Aorta (tissue), 5 donors: ENCODE measurements at regions not wholly inside any gene's neighbourhood (a gene's known extent, or its start where the extent isn't known, plus 50 kb on each side); places are given as distances from the start of the nearest gene placed in this dataset.

Experiments used
- ATAC-seq: fragments of 200-7000 bp; cut with Tn5 transposase; one replicate; pipeline ENCODE4 v1.9.1; 2022; ENCODE audit warnings: moderate library complexity; ENCODE audit not compliant: low FRiP score
- DNase-seq, 2 donors: peaks; one replicate each; pipeline ENCODE4 v3.0.0-alpha.2; 2020
- H3K27ac ChIP-seq, 2 donors: one replicate each; pipeline ENCODE4 v1.5.1; 2013; ENCODE audit warnings: low read length in 2 of 2, mild to moderate bottlenecking in 2 of 2, moderate library complexity in 2 of 2, control low read depth in 1 of 2, inconsistent platforms in 1 of 2, low read depth in 1 of 2
- H3K27me3 ChIP-seq, 2 donors: one replicate each; pipeline ENCODE4 v1.6.1; 2013; ENCODE audit warnings: control low read depth in 1 of 2, low read length in 1 of 2, mild to moderate bottlenecking in 1 of 2, moderate library complexity in 1 of 2; ENCODE audit not compliant: insufficient read depth in 2 of 2, control insufficient read depth in 1 of 2
- H3K36me3 ChIP-seq, 2 donors: one replicate each; pipeline ENCODE4 v1.6.1; 2013; ENCODE audit warnings: control low read depth in 1 of 2, low read length in 1 of 2, mild to moderate bottlenecking in 1 of 2; ENCODE audit not compliant: insufficient read depth in 2 of 2, control insufficient read depth in 1 of 2
- H3K4me1 ChIP-seq, 2 donors: one replicate each; pipeline ENCODE4 v1.6.1; 2013; ENCODE audit warnings: low read length in 2 of 2, control low read depth in 1 of 2, mild to moderate bottlenecking in 1 of 2, moderate library complexity in 1 of 2; ENCODE audit not compliant: insufficient read depth in 2 of 2, control insufficient read depth in 1 of 2
- H3K4me3 ChIP-seq, 2 donors: one replicate each; pipeline ENCODE4 v1.5.1; 2013; ENCODE audit warnings: low read length in 2 of 2, control low read depth in 1 of 2, mild to moderate bottlenecking in 1 of 2
- H3K9me3 ChIP-seq: one replicate; pipeline ENCODE4 v1.6.1; 2013; ENCODE audit warnings: mild to moderate bottlenecking, low read length; ENCODE audit not compliant: control insufficient read depth
- WGBS, 2 donors: extraction: QIAGEN DNeasy Blood & Tissue Kit; methylation state at CpG; one replicate each; pipeline ENCODE4 v1.1.7; 2013; 5-methylcytosine and 5-hydroxymethylcytosine counted together
- intact Hi-C, 2 donors: fragments of 100-400 bp; cut with DNase I; formaldehyde crosslinking; loops; one replicate each; pipeline versions ENCODE4 v1.14.2 to v1.15.0; 2022
- donor health status: healthy with polysubstance abuse.
- donor health status: Bipolar disorder and iron deficiency.
- donor health status: DM: no; HTN: no; CAD: no.
- donor health status: DM: no; HTN: no; CAD: no.
- donor health status: DM: yes; HTN: yes; CAD: no.

DNA sequence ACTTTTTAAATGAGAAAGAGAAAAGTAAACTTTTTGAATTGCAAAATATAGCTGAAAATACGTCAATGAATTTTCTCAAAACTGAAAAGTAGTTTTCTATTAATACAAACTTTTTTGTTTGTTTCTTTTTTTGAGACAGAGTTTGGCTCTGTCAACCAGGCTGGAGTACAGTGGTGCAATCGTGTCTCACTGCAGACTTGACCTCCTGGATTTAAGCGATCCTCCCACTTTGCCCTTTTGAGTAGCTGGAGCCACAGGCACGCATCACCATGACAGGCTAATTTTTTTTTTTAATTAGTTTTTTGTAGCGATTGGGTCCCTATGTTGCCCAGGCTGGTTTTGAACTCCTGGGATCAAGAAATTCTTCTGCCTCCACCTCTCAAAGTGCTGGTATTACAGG, 610.4 kb downstream of the ELAVL2 start:
- intact Hi-C loops, result no loop called here
- DNase-seq (no peak), ATAC-seq (no peak)
- H3K4me3 ChIP-seq, result no peak overlapping the region
- no peaks in the 10 kb centered on the region for H3K36me3 ChIP-seq
- WGBS, 2 donors, result 64% methylated on average over 5 of the region's 5 CpGs
- no peaks in the 10 kb centered on the region for H3K27me3 ChIP-seq
- H3K4me1 ChIP-seq, result no peaks in the 10 kb centered on the region
- H3K9me3 ChIP-seq, result no peaks in the 10 kb centered on the region
- no peak overlapping the region for H3K27ac ChIP-seq

DNA sequence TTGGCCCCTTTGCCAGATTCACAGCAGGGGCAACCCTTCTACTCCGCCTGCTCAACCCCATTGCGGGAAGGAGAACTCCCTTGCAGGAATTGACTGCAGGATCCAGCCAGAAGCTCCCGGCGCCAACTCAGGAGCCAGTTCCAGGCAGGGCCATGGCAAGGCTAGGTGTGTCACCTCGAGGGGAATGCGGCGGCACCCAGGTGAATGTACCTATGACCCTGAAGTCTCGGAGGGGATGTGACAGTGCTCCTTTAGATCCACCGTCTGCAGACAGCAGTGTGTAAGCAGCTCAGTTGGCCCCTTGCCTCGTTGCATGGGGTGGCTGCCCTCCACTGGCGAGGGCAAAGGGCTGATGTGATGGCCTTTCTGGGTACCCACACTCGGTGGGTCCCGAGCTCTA, 606.6 kb downstream of the ELAVL2 start:
- ATAC-seq (peak; percentile 26), DNase-seq (no peak)
- Histone ChIP-seq H3K36me3 (no peaks in the 10 kb centered on the region), H3K4me3 (no peak overlapping the region), H3K4me1 (no peaks in the 10 kb centered on the region), H3K9me3 (no peaks in the 10 kb centered on the region), H3K27ac (no peak overlapping the region), H3K27me3 (no peaks in the 10 kb centered on the region)
- WGBS, 2 donors, result 92% methylated on average over 13 of the region's 13 CpGs
- intact Hi-C loops, result no loop called here

DNA sequence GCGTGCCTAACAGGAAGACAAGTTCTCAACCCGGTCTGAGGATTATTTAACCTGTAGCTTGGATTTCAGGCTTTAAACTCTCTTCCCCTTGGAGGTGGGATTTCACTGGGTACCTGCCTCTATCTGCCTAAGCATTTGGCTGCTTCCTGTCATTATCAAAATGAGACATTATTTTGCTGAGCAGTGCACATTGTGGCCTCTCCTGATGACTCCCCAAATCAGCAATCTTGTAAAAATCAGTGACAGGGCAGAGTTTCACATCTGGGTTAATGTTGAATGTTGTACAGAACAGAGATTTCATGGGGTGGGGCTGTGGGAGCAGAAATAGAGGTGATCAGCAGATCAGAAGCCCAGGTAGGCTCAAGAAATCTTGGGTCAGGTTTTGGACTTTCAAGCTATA, 605.9 kb downstream of the ELAVL2 start:
- no peaks in the 10 kb centered on the region for H3K9me3 ChIP-seq
- intact Hi-C loops, result no loop called here
- WGBS, 2 donors, result 83 to 88% methylated on average over 2 of the region's 2 CpGs
- H3K27ac ChIP-seq, result no peak overlapping the region
- H3K4me1 ChIP-seq, result no peaks in the 10 kb centered on the region
- no peak for ATAC-seq
- H3K27me3 ChIP-seq, result no peaks in the 10 kb centered on the region
- H3K36me3 ChIP-seq, result no peaks in the 10 kb centered on the region
- H3K4me3 ChIP-seq, result no peak overlapping the region
- no peak for DNase-seq

DNA sequence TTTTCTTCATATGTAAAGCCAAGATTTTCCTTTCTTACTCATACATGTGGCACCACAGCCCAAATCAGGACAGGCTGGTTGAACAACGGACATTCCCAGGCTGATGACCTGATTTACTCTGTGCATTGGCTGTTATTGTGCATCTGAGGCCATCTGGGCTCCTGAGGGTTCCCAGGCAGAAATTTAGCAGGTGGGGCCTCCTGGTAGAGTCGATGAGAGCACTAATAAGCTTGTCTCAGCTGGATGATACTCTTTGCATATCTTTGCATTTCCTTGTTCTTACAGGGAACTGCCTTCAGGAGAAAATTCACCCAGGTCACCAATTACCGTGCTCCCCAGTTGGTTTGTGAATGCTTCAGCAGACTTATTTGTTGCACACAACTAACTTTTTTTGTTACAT, 605.1 kb downstream of the ELAVL2 start:
- WGBS, 2 donors, result 68 to 75% methylated on average over 3 of the region's 3 CpGs
- ATAC-seq, result no peak

DNA sequence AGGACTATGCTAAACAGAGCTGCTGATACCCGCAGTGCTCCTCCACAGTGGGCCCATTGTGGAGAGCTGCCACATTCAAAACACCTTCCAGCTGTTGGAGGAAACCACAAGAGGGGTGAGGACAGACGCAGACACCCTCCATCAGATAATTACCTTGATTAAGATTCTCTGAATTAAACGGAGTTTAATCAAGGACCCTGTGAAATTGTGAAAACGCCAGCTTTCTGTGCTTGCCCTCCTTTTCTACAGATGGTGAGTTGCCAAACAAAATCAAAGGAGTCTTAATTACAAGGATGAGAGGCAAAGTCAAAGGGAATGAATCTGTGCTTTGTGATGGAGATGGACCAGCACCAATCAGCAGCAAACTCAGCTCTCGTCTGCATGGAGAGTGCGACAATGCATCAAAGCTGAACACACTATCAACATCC, 596.1 kb downstream of the ELAVL2 start:
- intact Hi-C loops, result no loop called here

More for the DNA sequence above, 605.1 kb downstream of the ELAVL2 start:
- no peak for DNase-seq
- H3K4me1 ChIP-seq, result no peaks in the 10 kb centered on the region
- H3K36me3 ChIP-seq, result no peaks in the 10 kb centered on the region
- intact Hi-C loops, result no loop called here
- H3K4me3 ChIP-seq, result no peak overlapping the region
- no peak overlapping the region for H3K27ac ChIP-seq
- H3K27me3 ChIP-seq, result no peaks in the 10 kb centered on the region
- no peaks in the 10 kb centered on the region for H3K9me3 ChIP-seq

DNA sequence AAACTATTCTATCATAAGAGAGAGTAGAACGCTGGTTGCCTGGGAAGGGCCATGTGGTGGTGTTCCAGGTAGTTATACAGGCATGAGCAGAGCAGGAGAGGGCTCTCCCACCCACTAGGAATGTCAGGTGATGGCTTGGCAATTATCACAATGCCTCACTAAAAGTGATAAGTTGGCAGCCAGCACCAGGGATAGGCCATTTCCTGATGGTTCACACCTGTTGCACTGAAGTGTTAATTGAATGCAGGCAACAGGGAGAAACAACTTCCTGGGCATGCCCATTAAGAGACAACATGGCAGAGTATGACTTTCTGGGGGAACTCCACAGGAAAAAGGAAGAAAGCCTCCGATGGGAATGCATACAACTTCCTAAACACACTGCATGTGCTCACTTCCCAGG, 593.2 kb downstream of the ELAVL2 start:
- H3K4me1 ChIP-seq, result no peaks in the 10 kb centered on the region
- ATAC-seq (no peak), DNase-seq (no peak)
- H3K36me3 ChIP-seq, result no peaks in the 10 kb centered on the region
- intact Hi-C loops, result no loop called here
- no peaks in the 10 kb centered on the region for H3K9me3 ChIP-seq
- 69 to 74% methylated on average over 2 of the region's 2 CpGs for WGBS, 2 donors
- H3K4me3 ChIP-seq, result no peak overlapping the region
- H3K27ac ChIP-seq, result no peak overlapping the region
- no peaks in the 10 kb centered on the region for H3K27me3 ChIP-seq

More for the DNA sequence above, 596.1 kb downstream of the ELAVL2 start:
- ATAC-seq (no peak), DNase-seq (no peak)
- WGBS, 2 donors, result 50 to 55% methylated on average over 6 of the region's 6 CpGs
- Histone ChIP-seq H3K27me3 (no peaks in the 10 kb centered on the region), H3K36me3 (no peaks in the 10 kb centered on the region), H3K27ac (no peak overlapping the region), H3K4me1 (no peaks in the 10 kb centered on the region), H3K9me3 (no peaks in the 10 kb centered on the region), H3K4me3 (no peak overlapping the region)

DNA sequence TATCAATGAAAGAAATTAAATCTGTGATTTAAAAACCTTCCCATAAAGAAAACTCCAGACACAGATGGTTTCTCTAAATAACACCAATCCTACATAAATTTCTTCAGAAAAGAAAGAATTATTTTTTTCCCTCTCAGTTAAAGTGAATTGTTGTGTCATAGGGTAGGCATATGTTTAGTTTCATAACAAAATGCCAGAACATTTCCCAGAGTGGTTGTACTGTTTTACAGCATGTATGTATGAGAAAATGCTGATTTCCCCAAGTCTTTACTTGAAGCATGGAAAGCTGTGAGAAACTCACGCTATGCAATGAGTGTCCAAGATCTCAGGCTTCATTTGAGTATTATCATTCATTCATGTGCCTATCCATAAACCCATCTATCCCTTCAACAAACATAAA, 582.5 kb downstream of the ELAVL2 start:
- DNase-seq (no peak), ATAC-seq (no peak)
- Histone ChIP-seq H3K36me3 (no peaks in the 10 kb centered on the region), H3K27me3 (no peaks in the 10 kb centered on the region), H3K4me1 (no peaks in the 10 kb centered on the region), H3K4me3 (no peak overlapping the region), H3K9me3 (peaks cover 1% of the 10 kb centered on the region), H3K27ac (no peak overlapping the region)
- intact Hi-C loops, result no loop called here
- WGBS, 2 donors, result 17 to 35% methylated on average over 1 of the region's 1 CpG

DNA sequence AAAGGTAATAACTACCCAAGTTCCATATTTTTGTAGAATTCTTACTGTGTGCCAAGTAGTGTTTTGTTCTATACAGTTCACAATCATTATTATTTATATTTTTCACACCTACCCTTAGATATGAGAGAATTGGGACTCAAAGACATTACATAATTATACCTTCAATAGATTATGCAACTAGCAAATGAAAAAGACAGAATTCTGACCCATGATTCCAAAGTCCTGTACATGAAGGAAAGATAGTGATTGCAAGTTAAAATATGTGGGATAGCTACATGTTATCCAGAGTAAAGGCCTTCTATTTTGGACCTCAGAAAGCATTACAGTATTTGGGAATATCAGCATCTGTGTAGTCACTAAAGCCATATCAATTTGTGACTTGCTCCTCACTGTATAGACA, 581.0 kb downstream of the ELAVL2 start:
- Histone ChIP-seq H3K4me3 (no peak overlapping the region), H3K4me1 (no peaks in the 10 kb centered on the region), H3K9me3 (peaks cover 1% of the 10 kb centered on the region), H3K36me3 (no peaks in the 10 kb centered on the region), H3K27me3 (no peaks in the 10 kb centered on the region), H3K27ac (no peak overlapping the region)
- intact Hi-C loops, result no loop called here
- no peak for DNase-seq
- no peak for ATAC-seq

DNA sequence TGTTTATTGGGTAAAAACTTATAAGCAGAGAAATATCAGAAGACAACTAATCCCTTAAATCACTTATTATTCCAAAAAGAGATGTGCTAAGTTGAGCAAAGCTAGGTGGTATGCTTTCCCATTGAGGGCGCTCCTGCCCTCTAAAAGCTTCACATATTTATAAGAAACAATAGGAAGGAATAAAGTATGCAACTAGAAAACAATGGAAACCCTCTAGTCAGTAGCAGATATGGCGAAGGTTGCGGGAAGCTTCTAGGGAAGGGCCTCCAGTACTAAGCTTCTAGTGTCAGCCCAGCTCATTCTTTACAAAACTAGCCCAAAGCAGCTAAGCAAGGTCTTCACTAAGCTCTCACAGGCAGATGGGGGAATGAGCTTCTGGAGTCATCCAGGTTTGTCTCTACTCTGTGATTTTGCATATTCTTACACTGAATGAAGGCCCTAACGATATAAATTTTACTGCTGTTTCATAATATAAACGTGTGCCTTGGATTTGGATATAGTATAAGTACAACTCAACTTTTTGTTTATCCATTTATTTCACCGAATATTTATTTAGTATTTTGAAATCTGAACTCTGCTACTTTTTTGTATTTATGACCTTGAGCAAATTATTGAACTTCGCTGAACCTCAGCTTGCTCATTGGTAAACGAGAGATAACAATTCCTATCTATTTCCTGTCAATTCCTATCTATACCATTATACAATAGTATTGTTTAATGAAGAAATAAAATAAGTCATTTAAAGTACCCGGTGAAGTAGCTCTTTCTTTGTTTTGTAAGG, 571.4 kb downstream of the ELAVL2 start:
- Histone ChIP-seq H3K27me3 (no peaks in the 10 kb centered on the region), H3K27ac (no peak overlapping the region), H3K36me3 (no peaks in the 10 kb centered on the region), H3K9me3 (no peaks in the 10 kb centered on the region), H3K4me3 (no peak overlapping the region), H3K4me1 (no peaks in the 10 kb centered on the region)
- intact Hi-C loops, result no loop called here
- ATAC-seq (no peak), DNase-seq (no peak)
- WGBS, 2 donors, result 84 to 85% methylated on average over 9 of the region's 9 CpGs
